Esophagus muscularis mucosa (tissue), 4 donors: ENCODE measurements at regions not wholly inside any gene's neighbourhood (a gene's known extent, or its start where the extent isn't known, plus 50 kb on each side); places are given as distances from the start of the nearest gene placed in this dataset.

Source experiments
- DNase-seq: peaks from one replicate; pipeline ENCODE4 v3.0.0-alpha.2; 2017; ENCODE audit errors: extremely low spot score
- H3K27ac ChIP-seq, 4 donors: fragments of 200-600 bp; sonication (generic); replicated peaks in 1 of 4; 1 replicate in 3 of 4; 2 replicates in 1 of 4; pipeline ENCODE4 v1.5.1; 2016 to 2019; ENCODE audit warnings: mild to moderate bottlenecking in 1 of 4
- H3K27me3 ChIP-seq, 4 donors: fragments of 200-600 bp; sonication (generic); one replicate each; pipeline versions ENCODE4 v1.5.1 to v1.6.0; 2016 to 2019
- H3K36me3 ChIP-seq, 4 donors: fragments of 200-600 bp; sonication (generic); one replicate each; pipeline ENCODE4 v1.5.1; 2016 to 2019
- H3K4me1 ChIP-seq, 4 donors: fragments of 200-600 bp; sonication (generic); one replicate each; pipeline ENCODE4 v1.5.1; 2016 to 2019
- H3K4me3 ChIP-seq, 4 donors: fragments of 200-600 bp; sonication (generic); 1 replicate in 2 of 4; 2 replicates in 2 of 4; pipeline ENCODE4 v1.5.1; 2016 to 2019; ENCODE audit warnings: mild to moderate bottlenecking in 4 of 4, moderate library complexity in 1 of 4
- H3K9me3 ChIP-seq, 4 donors: fragments of 200-600 bp; sonication (generic); 1 replicate in 3 of 4; 2 replicates in 1 of 4; pipeline ENCODE4 v1.5.1; 2016 to 2019
- EP300 ChIP-seq: sonication (generic); formaldehyde crosslinking; IDR thresholded peaks from one replicate; pipeline ENCODE4 v1.6.1; 2017; ENCODE audit warnings: antibody characterized with exemption
- POLR2A ChIP-seq: fragments of 450-650 bp; IDR thresholded peaks from one replicate; pipeline ENCODE4 v1.6.1; 2017; ENCODE audit warnings: antibody characterized with exemption, moderate library complexity, mild to moderate bottlenecking, low read depth
- POLR2AphosphoS5 ChIP-seq, 2 donors: sonication (generic); formaldehyde crosslinking; IDR thresholded peaks; one replicate each; pipeline ENCODE4 v1.6.1; 2017; ENCODE audit warnings: antibody characterized with exemption in 2 of 2
- WGBS: methylation state at CpG from one replicate; pipeline ENCODE4 v1.1.5; 2018; 5-methylcytosine and 5-hydroxymethylcytosine counted together
- intact Hi-C: fragments of 100-400 bp; cut with DNase I; formaldehyde crosslinking; loops from one replicate; pipeline ENCODE4 v1.15.1; 2023
- TF ChIP-seq, protein P1 (sequence below), 3 experiments: fragments of 200-600 bp in 2 of 3; fragments of 450-650 bp in 1 of 3; sonication (generic) in 2 of 3; IDR thresholded peaks; one replicate each; pipeline ENCODE4 v1.5.1; 2017 to 2019; ENCODE audit warnings: antibody characterized with exemption in 3 of 3, mild to moderate bottlenecking in 2 of 3, moderate library complexity in 1 of 3

- Histone ChIP-seq H3K9me3 (no peaks in the 10 kb centered on the region), H3K27me3 (peaks cover 0 to 48% (median 0%) of the 10 kb centered on the region in 4 donors), H3K4me1 (no peaks in the 10 kb centered on the region), H3K36me3 (no peaks in the 10 kb centered on the region), H3K27ac (no peak overlapping the region), H3K4me3 (no peak overlapping the region)
- intact Hi-C loops = no loop called here
- WGBS = 92% methylated on average over 15 of the region's 16 CpGs
- TF ChIP-seq, protein P1, sequence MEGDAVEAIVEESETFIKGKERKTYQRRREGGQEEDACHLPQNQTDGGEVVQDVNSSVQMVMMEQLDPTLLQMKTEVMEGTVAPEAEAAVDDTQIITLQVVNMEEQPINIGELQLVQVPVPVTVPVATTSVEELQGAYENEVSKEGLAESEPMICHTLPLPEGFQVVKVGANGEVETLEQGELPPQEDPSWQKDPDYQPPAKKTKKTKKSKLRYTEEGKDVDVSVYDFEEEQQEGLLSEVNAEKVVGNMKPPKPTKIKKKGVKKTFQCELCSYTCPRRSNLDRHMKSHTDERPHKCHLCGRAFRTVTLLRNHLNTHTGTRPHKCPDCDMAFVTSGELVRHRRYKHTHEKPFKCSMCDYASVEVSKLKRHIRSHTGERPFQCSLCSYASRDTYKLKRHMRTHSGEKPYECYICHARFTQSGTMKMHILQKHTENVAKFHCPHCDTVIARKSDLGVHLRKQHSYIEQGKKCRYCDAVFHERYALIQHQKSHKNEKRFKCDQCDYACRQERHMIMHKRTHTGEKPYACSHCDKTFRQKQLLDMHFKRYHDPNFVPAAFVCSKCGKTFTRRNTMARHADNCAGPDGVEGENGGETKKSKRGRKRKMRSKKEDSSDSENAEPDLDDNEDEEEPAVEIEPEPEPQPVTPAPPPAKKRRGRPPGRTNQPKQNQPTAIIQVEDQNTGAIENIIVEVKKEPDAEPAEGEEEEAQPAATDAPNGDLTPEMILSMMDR (IDR thresholded peaks at IDR 0.05) = no peak
- no peak for TF ChIP-seq POLR2A
- TF ChIP-seq POLR2AphosphoS5 (IDR thresholded peaks at IDR 0.05) = no peak
- TF ChIP-seq EP300 = no peak
- DNase-seq = no peak
Measured at GRCh38 chr16:86632206-86632605, 53.9 kb downstream of the FOXL1 start.

DNA sequence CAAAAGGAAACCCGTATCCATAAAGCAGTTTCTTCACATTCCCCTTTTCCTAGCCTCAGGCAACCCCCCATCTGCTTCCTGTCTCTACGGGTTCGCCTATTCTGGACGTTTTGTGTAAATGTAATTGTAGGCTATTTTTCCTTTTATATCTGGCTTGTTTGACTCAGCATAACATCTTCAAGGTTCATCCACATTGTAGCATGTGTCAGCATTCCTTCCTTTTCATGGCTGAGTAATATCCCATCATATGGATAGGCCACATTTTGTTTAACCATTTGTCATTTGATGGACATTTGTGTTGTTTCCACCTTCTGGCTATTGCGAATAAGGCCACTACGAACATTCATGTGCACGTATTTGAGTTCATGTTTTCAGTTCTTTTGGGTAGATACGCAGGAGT lies 54.6 kb downstream of the FOXL1 start:
- H3K4me3 ChIP-seq = no peak overlapping the region
- no peaks in the 10 kb centered on the region for H3K36me3 ChIP-seq
- no peaks in the 10 kb centered on the region for H3K4me1 ChIP-seq
- no peaks in the 10 kb centered on the region for H3K9me3 ChIP-seq
- no peak for TF ChIP-seq EP300
- no peak for TF ChIP-seq POLR2A
- TF ChIP-seq, protein P1 (IDR thresholded peaks at IDR 0.05) = no peak
- TF ChIP-seq POLR2AphosphoS5 (IDR thresholded peaks at IDR 0.05) = no peak
- no peak for DNase-seq
- intact Hi-C loops = no loop called here
- 87% methylated on average over 8 of the region's 8 CpGs for WGBS
- no peak overlapping the region for H3K27ac ChIP-seq
- H3K27me3 ChIP-seq = peaks cover 0 to 54% (median 0%) of the 10 kb centered on the region in 4 donors

- Histone ChIP-seq H3K36me3 (no peaks in the 10 kb centered on the region), H3K4me1 (no peaks in the 10 kb centered on the region), H3K27me3 (peaks cover 0 to 60% (median 0%) of the 10 kb centered on the region in 4 donors), H3K9me3 (no peaks in the 10 kb centered on the region), H3K4me3 (no peak overlapping the region), H3K27ac (no peak overlapping the region)
- TF ChIP-seq POLR2AphosphoS5 (IDR thresholded peaks at IDR 0.05) (no peak), EP300 (no peak), POLR2A (no peak)
- TF ChIP-seq, protein P1 (IDR thresholded peaks at IDR 0.05) = no peak
- 100% methylated on average over 1 of the region's 1 CpG for WGBS
- intact Hi-C loops = no loop called here
- DNase-seq = no peak
Measured at GRCh38 chr16:86634292-86634691, 55.9 kb downstream of the FOXL1 start.

DNA sequence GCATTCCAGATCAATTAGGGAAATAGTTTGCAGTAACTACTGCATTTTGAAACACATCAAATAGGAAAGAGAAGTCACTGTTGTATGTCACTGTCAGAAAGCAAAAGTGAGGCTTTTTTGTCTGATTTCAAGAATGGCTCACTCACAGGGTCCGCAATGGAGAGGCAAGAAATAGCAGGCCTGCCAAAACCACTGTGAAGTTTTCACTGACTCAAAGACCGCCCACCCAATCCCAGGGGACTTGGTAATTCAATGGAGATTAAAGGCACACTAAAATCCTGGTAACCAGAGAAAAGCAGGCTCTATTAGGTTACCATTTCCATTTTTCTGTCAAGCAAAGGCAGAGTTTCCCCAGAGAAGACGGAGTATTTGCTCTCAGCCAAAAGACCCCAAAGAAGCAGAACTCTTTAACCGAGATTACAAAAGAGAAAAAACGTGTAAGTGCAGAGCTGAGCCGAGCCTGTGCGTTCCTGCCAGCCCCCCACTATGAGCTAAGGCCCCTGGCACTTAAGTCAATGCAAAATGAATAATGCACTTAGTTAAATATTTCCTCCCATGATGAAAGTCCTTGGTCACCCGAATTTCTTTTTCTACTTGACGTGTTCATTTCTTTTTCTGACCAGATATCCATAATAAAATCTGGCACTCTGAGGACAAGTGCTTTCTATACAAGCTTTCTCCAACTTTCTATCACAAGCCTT lies 57.0 kb downstream of the FOXL1 start:
- H3K9me3 ChIP-seq = no peaks in the 10 kb centered on the region
- DNase-seq = no peak
- intact Hi-C loops = no loop called here
- no peak for TF ChIP-seq POLR2A
- TF ChIP-seq POLR2AphosphoS5 (IDR thresholded peaks at IDR 0.05) = no peak
- TF ChIP-seq, protein P1 (IDR thresholded peaks at IDR 0.05) = no peak
- no peak for TF ChIP-seq EP300
- no peaks in the 10 kb centered on the region for H3K36me3 ChIP-seq
- H3K27me3 ChIP-seq = peaks cover 0 to 60% (median 0%) of the 10 kb centered on the region in 4 donors
- H3K4me3 ChIP-seq = no peak overlapping the region
- H3K27ac ChIP-seq = no peak overlapping the region
- no peaks in the 10 kb centered on the region for H3K4me1 ChIP-seq
- WGBS = 71% methylated on average over 9 of the region's 9 CpGs

DNA sequence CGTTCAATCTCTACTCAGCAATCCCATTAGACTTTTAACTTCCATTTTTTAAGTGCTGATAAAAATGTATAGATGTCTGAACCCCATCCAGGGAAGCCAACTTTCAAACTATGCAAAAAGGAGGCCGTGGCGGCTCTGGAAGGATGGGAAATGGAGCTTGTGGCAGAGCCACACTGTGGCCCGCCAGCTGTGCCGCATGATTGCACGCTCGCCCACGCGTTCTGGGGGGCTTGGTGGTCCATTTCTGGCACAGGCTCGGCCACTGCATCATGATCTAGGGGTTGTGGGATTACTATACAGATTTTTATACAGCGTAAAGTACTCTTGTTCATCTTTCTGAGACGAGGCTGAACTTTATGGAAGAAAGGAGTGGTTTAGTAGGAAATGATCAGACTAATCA lies 57.6 kb downstream of the FOXL1 start:
- Histone ChIP-seq H3K27me3 (peaks cover 0 to 57% (median 0%) of the 10 kb centered on the region in 4 donors), H3K36me3 (no peaks in the 10 kb centered on the region), H3K4me1 (no peaks in the 10 kb centered on the region), H3K9me3 (no peaks in the 10 kb centered on the region), H3K4me3 (no peak overlapping the region), H3K27ac (no peak overlapping the region)
- TF ChIP-seq, protein P1 (IDR thresholded peaks at IDR 0.05) = no peak
- TF ChIP-seq POLR2AphosphoS5 (IDR thresholded peaks at IDR 0.05) (no peak), EP300 (no peak), POLR2A (no peak)
- WGBS = 83% methylated on average over 12 of the region's 12 CpGs
- intact Hi-C loops = no loop called here
- no peak for DNase-seq
